Fibroblast of peridontal ligament (primary cell): ENCODE measurements at regions not wholly inside any gene's neighbourhood (a gene's known extent, or its start where the extent isn't known, plus 50 kb on each side); places are given as distances from the start of the nearest gene placed in this dataset.
"Not testable (repeated sequence)": the region's sequence is repeated elsewhere in the genome, so short reads cannot be mapped to it uniquely, and the experiment has no call there.

ENCODE experiments used
- DNase-seq: peaks from one replicate; pipeline ENCODE4 v3.0.0-alpha.2; 2010; ENCODE audit errors: extremely low read depth

DNA sequence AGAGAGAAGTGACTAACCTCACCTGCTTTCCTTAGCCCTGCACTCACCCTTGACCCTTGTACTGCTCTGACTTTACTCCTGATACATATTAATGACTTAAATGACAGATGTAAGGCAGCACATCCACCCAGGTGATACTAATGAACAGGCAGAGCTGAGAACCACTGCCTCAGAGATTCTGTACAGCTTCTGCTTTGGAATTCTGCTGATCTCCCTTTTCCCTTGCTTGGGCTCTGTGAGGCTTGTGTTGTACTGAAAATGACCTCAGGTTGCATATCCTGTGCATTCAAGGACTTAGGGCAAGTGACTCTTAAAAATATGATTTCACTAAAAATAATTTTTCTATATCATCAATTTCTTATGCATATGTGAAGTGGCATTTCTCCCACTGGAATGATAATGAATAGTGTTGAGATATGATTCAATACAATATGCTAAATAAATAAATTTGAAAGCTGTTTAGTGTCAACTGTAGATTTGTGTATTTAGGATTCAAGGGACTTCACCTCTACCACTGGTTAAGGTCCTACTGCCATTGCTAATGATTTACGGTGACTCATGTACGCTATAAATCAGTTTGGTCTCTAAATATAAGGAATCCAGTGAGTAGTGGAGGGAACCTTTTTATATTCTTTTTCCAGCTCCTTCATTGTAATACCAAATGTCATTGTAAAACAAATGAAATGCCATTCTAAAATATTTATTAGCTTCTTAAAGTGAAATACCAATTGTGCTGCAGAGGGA, 328.3 kb downstream of the SOCS6 start:
- DNase-seq: no peak

DNA sequence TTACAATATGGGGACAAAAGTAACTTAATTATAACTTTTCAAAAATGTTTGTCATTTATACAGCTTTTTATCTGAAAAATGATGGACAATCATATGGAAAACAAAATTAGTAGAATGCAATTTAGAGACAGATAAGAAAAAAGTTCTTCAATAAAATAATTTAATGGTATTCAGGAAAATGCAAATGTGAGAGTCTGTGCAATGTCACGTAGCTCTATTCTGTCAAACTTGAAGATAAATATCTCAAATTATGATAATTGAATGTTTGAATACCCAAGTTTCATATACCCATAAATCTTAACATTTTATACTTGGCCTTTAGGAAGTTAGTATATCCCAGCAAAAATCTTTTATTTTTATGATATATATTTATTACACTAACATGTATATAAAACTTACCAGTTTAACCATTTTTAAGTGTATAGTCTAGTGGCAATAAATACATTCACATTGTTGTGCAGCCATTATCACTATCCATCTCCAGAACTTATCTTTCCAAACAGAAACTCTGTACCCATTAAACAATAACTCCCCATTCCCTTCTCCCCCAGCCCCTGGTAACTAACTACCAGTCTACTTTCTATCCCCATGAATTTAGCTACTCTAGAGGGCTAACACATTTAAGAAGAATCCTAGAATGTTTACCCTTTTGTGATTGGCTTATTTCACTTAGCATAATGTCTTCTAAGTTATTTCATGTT, 311.5 kb downstream of the SOCS6 start:
- DNase-seq: no peak

DNA sequence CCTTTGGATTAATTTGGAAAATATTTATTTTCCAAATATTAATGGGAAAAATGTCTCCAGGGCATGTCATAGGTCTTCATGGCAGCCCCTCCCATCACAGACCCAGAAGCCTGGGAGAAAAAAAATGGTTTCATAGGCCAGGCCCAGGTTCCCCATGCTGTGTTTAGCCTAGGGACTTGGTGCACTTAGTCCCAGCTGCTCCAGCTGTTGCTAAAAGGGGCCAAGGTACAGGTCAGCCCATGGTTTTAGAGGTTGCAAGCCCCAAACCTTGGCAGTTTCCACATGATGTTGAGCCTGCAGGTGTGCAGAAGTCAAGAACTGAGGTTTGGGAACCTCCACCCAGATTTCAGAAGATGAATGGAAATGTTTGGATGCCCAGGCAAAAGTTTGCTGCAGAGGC, 309.6 kb downstream of the SOCS6 start:
- DNase-seq: no peak

DNA sequence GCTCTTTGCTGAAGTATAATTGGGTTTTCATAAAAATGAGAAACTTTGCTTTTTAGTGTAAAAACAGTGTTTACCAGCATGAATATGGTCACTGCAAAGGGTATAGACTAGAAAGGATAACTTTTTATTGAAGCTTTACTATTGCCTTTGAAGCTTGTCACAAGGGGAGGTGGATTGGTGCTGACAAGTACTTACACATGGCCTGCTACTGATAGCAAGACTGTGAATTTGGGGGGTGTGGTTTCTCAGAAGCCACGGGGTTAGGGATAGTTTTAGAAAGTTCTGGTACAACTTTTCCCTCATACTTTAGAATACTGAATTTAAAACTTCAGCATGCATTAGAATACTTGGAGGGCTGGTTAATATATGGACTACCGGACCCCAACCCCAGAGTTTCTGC, 294.1 kb downstream of the SOCS6 start:
- DNase-seq: no peak

DNA sequence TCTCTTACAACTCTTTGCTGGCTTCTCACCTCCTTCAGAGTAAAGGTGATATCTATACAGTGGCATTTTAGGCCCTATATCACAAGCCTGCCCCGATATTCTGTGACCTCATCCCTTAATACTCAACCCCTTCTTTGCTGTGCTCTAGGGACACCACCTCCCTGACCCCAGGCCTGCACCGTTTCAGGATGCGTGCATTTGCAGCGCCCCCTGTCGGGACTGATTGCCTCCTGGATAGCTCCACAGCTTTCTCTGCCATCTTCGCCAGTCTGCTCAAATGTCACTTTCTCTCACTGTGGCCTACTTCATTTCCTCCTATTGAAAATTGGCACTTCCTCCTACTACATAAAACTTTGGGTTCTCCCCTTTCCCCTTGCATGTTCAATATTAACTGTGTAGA, 289.6 kb downstream of the SOCS6 start:
- no peak for DNase-seq

DNA sequence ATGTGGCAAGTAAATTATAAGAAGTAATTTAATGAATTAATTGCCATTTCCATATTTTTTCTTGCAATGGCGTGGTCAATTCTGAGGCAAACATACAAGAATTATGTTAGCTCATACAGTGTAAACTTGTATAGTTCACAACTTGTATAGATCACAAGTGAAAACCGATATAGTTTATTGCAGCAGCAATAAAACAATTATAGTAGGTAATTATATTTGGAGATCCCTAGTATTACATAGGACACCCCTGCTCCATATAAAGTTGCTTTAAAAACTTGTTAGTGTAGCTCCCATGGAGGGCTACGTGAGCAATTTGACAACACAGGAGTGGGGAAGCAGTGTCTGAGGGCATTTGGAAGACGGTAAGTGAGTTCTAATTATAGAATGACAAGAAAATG, 288.2 kb downstream of the SOCS6 start:
- no peak for DNase-seq

DNA sequence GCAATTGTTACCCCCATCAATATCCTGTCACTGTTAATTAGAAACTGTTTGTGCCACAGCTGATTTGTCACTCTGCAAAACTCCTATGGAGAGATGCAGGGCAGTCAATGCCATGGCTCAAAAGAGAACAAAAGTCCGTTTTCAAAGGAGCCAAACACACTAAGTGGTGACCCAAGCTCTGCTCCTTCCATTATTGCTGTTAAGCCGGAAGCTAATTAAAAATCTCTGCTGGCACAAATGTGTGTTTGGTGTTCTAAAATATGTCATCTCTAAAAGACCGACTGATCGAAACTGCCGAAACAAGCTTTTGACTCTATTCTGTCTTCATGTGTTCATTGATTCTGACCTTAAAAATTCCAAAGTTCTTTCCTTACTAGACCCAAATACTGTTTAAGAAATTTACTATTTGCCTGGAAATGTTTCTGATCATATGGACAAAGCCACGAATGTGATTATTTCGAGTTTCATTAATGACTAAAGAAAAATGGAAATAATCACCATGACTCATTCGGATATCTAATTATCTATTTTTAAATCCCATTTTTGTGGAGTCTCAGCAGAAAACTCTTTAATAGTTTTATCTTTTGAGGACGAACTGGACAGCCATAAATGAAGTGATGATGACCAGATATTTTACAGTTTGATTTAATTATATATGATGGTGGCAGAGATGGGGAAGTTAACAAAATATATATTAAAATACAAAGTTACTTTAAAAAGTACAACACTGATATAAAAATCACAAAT, 287.6 kb downstream of the SOCS6 start:
- no peak for DNase-seq

DNA sequence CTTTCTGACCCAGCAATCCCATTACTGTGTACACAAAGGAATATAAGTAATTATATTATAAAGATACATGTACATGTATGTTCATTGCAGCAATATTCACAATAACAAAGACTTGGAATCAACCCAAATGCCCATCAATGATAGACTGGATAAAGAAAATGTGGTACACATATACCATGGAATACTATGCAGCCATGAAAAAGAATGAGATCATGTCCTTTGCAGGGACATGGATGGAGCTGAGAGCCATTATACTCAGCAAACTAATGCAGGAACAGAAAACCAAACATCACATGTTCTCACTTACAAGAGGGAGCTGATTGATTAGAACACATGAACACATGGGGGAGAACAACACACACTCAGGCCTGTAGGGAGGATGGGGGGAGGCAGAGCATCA, 286.1 kb downstream of the SOCS6 start:
- DNase-seq: not testable (repeated sequence)

DNA sequence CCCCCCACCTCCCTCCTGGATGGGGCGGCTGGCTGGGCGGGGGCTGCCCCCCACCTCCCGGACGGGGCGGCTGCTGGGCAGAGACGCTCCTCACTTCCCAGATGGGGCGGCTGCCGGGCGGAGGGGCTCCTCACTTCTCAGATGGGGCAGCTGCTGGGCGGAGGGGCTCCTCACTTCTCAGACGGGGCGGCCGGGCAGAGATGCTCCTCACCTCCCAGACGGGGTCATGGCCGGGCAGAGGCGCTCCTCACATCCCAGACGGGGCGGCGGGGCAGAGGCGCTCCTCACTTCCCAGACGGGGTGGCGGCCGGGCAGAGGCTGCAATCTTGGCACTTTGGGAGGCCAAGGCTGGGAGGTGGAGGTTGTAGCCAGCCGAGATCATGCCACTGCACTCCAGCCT, 280.8 kb downstream of the SOCS6 start:
- DNase-seq: not testable (repeated sequence)

DNA sequence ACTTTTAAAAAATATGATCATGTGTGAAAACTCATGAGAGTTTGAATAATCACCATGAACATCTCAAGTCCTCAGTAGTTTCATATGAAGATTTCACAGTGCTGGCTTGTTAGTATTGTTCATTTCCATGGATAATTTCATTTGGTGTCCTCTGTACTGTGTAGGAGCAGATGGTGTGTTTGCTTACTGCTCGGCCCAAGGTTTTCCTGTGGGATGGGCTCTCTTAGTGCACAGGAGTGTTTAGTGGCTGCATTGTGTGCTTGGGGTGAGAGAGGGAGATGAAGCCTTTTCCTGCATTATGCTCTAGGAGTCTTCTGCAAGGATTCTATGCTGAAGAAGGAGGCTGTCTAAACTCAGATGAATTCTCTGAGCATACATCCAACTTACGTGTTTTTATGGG, 270.6 kb downstream of the SOCS6 start:
- DNase-seq: no peak

DNA sequence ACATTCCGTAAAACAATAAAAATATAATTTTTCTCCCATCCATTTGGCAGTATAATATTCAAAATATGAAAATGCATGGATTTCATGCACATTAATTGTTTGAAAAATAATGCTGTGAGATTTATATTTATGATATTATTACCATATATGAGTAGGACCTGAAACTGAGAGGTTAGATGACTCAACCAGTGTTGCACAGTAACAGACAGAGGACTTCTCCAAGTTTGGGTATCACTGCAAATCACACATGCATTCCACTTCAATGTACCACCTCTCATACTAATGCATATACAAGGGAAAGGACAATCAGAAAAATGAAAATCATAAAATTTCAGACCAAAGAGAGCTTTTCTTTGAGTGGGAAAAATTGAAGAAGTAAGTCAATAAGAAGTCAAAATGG, 269.5 kb downstream of the SOCS6 start:
- DNase-seq: no peak

DNA sequence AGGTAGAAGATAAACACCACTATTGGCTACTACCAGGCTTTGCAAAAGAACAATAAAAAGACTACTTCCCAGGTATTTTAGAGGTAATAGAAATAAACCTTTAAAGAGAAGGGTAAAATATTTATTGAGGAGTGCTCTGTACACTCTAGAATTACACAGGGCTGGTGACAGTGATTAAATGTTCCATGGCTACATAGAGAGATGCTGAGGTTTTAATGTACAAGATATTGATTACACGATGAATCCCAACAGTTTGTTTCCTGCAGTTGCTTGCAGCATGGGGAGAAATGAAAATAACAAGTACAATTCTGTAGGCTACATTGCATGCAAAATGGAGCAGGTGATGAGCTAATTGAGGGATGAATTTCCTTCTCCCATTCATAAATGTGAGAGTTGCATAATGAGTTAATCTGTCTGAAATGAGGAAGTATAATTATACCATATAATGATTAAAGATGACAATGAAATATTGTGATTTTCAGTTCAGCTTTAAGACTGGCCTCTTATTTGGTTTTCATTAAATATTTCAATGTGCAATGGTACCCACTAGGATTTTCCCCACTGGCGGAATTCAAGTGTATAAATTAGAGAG, 266.1 kb downstream of the SOCS6 start:
- no peak for DNase-seq

DNA sequence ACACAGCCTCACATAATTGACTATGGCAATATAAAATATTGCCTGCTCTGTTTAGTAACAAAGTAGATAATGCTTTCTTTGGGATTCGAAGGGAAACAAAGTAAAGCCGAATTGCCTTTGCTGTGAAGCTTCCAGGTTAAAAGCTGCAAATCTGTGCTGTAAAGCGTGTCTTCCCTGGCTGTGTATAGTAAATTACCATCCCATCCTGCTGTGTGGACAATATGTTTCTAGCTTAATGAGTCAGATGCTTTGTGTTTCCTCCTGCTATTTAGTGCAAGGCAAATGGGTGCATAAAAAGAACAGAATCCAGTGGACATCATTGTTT, 265.1 kb downstream of the SOCS6 start:
- DNase-seq: no peak

DNA sequence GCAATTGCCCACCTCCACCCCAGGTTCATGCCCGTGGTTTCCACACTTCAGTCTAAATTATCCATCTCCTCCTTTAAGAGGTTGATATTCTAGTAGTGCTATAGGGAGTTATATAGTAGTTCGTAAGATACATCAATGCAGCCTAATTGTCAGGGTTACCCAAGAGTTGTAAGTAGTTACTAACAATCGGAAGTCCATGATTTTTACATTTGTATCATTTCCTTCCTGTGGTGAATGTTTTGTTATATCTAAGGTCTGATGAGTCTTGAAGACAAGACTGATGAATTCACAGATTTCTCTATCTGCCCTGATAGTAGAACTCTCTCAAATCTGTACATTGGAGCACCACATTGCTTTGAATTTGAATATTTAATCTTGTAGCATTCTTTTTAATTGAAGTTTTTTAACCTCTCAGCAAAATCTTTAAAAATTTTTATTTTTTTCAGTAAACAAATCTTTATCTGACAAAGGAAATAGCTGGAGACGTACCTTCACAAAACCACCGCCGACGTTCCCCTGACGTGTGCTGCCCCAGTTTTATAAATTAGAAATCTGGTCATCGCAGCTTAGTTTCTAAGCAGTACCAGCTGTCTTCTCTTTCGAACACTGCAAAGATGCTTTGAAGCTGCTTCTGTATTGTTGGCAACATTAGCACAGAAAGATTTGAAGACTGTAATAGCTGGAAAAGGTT, 264.5 kb downstream of the SOCS6 start:
- DNase-seq: no peak

DNA sequence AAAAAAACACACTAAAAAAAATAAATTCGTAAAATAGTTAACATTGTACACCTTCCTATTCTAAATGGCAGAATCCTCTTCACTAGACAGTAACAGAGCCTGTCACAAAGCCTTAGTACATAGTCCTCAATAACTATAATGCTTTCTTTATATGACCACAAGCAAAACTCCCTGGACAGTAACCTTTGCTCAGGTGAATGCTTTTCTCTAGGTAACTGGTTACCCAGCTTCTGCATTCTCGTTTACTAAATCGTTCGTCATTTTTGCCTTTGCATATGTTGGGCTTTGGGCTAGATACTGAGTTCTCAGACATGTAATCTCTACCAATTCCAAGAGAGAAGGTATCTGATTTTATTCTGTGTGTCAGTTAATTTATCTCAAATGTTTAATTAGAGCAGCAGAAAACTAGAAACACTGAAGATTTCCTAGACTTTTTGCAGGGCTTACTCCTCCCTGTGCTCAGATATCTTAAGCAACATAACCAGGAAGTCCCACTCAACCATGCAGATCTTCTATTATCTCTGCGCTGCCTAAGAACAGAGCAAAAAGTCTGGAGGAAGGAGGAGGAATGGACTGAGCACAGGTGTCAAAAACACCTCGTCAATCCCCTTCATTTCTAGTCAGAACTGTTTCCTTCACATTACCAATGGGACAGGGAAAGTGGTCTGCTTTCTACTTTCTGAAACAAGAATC, 247.7 kb downstream of the SOCS6 start:
- no peak for DNase-seq

DNA sequence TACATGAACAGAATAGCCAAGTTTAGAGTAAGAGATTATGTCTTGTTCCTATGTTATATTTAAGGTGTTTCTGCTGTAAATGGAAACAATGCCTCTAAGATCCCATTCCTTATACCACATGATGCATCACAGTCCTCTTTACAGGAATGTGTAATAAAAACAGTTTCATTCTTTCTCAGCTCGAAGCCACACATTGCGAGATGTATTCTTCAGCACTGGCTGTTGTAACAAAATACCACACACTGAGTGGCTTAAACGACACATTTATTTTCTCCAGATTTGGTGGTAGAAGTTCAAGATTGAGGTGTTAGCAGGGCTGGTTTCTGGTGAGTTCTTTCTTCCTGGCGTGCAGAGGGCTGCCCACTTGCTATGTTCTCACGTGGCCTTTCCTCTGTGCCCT, 246.2 kb downstream of the SOCS6 start:
- DNase-seq: no peak

DNA sequence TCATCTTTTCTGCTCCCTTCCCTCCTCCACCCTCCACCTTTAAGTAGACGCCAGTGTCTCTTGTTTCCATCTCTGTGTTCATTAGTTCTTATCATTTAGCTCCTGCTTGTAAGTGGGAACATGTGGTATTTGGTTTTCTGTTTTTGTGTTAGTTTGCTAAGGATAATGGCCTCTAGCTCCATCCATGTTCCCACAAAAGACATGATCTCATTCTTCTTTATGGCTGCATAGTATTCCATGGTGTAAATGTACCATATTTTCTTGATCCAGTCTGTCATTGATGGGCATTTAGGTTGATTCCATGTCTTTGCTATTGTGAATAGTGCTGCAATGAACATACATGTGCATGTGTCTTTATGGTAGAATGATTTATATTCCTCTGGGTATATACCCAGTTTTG, 236.5 kb downstream of the SOCS6 start:
- not testable (repeated sequence) for DNase-seq

DNA sequence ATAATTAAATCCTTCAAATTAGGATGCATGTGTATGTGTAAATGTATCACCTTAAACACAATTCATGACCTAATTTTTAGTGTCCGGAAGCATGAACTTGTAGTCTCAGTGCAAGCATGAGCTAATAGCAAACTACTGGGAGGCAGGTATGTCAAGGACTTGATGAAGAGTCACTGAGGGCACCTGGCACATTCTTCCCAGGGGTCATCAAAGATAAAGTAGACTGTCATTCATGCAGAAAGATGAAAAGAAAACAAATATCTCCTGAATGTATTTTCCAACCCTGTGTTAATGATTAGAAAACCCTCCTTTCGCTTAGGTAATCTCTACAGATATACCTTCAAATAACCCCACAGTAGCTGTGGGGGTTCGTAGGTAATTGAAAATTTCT, 234.9 kb downstream of the SOCS6 start:
- no peak for DNase-seq

DNA sequence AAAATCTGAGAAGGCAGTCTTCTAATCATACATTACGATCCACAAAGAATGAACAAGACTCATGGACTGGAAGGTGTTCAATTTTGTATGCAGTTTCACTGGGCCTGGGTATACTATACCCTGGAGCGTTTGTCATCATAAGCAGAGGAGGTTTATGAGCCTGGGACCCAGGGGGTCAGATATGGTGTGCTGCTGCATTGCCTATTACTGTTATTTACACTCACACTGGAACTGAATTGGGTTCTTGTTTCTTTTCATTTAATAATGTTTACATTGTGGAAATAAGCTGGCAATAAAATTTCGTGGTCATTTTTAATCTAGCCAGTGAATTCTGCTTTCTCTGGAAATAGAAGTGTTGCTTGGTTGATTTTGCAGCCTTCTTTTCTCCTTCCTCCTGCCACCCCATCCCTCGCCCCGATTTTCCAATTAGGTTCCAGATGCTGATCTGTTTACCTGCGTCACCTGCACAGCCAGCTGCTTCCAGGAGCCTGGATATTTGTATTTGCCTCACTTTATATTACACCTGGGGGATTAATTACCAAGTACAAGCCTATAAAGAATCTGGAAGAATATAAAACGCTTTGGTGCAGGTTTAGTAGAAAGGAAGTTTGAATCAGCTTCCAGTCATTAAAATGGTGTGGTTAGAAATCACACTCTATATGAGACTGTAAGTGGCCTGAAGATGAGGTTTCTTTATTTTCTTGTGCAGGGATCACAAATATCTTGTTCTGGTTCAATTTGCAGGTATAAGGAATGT, 234.4 kb downstream of the SOCS6 start:
- DNase-seq: no peak

DNA sequence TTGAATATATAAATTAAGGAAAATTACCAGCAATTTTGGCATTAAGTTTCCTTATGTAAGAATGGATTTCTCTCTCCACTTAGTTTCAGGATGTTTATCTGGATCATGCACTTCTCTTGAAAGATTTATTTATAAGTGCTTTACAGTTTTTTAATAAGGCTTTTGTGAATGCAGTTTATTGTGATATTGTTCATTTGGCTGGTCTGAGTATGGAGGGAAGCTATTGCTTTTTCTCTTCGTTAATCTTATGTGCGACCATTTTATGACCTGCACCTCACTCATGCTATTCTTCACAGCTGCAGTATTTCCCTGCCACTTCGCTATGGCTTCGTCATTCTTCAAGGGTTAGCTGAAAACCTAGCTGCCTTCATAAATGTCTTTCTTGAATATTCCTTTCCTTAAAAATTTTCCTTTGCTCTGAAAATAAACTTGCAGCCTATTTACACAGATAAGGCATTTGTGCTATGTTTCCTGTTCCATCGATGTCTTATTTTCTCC, 233.4 kb downstream of the SOCS6 start:
- DNase-seq: no peak

DNA sequence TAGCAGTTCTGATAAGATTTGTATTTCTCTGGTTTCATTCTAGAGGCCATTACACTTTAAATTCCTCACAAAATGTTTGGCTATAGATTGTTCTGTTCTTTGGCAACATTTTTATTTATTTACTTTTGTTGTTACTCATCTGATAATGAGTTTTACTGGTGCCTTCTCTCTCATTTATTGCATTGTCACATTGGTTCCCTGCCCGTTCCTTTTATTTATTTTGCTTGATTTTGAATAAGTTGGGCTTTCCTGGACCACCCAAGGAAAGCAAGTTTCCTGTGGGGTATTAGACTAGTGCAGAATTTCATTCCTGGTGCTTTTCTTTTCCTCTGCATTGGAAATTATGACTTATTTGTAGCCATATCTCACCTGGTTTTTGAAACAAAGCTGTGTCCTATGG, 232.0 kb downstream of the SOCS6 start:
- no peak for DNase-seq
